Thoracic aorta (tissue), 2 donors: ENCODE measurements at regions not wholly inside any gene's neighbourhood (a gene's known extent, or its start where the extent isn't known, plus 50 kb on each side); places are given as distances from the start of the nearest gene placed in this dataset.

Experiments used
- ATAC-seq: fragments of 150-250 bp; one replicate; pipeline ENCODE4 v1.8.0; 2017; ENCODE audit warnings: low read depth; ENCODE audit not compliant: insufficient number of reproducible peaks, low FRiP score
- DNase-seq: peaks from one replicate; pipeline ENCODE4 v3.0.0-alpha.2; 2020; ENCODE audit warnings: low spot score
- H3K27ac ChIP-seq, 2 donors: fragments of 200-600 bp; sonication (generic); 1 replicate in 1 of 2; 2 replicates in 1 of 2; pipeline ENCODE4 v1.5.1; 2016; ENCODE audit warnings: mild to moderate bottlenecking in 2 of 2, moderate library complexity in 2 of 2
- H3K27me3 ChIP-seq: fragments of 200-600 bp; sonication (generic); replicated peaks from 2 replicates; pipeline ENCODE4 v1.6.0; 2016; ENCODE audit warnings: mild to moderate bottlenecking; ENCODE audit not compliant: insufficient read depth
- H3K36me3 ChIP-seq: fragments of 200-600 bp; sonication (generic); one replicate; pipeline ENCODE4 v1.5.1; 2016
- H3K4me1 ChIP-seq, 2 donors: fragments of 200-600 bp; sonication (generic); 1 replicate in 1 of 2; 2 replicates in 1 of 2; pipeline versions ENCODE4 v1.5.1 to v1.6.0; 2016; ENCODE audit warnings: low read depth in 2 of 2, mild to moderate bottlenecking in 1 of 2; ENCODE audit not compliant: control insufficient read depth in 1 of 2
- H3K4me3 ChIP-seq: fragments of 200-600 bp; sonication (generic); 2 replicates; pipeline ENCODE4 v1.5.1; 2016; ENCODE audit warnings: mild to moderate bottlenecking
- H3K9me3 ChIP-seq: fragments of 200-600 bp; sonication (generic); 2 replicates; pipeline ENCODE4 v1.5.1; 2016
- CTCF ChIP-seq: fragments of 200-600 bp; sonication (generic); IDR thresholded peaks from one replicate; pipeline ENCODE4 v1.5.1; 2019; ENCODE audit warnings: antibody characterized with exemption

GRCh38 chr10:130986846-130987245 is 324.7 kb downstream of the TCERG1L start:
- Histone ChIP-seq H3K9me3 (no peaks in the 10 kb centered on the region), H3K4me1 (no peaks in the 10 kb centered on the region), H3K4me3 (no peak overlapping the region), H3K36me3 (no peaks in the 10 kb centered on the region), H3K27ac (no peak overlapping the region), H3K27me3 (no peaks in the 10 kb centered on the region)
- DNase-seq: no peak
- ATAC-seq: no peak
- no peak for TF ChIP-seq CTCF

- DNase-seq (no peak), ATAC-seq (no peak)
- H3K36me3 ChIP-seq: no peaks in the 10 kb centered on the region
- H3K4me3 ChIP-seq: no peak overlapping the region
- H3K27me3 ChIP-seq: no peaks in the 10 kb centered on the region
- H3K9me3 ChIP-seq: no peaks in the 10 kb centered on the region
- no peaks in the 10 kb centered on the region for H3K4me1 ChIP-seq
- TF ChIP-seq CTCF: no peak
- H3K27ac ChIP-seq: no peak overlapping the region
Measured at GRCh38 chr10:130987401-130987800, 324.1 kb downstream of the TCERG1L start.

GRCh38 chr10:130989670-130990232 is 321.8 kb downstream of the TCERG1L start:
- H3K4me1 ChIP-seq: no peaks in the 10 kb centered on the region
- no peaks in the 10 kb centered on the region for H3K27me3 ChIP-seq
- ATAC-seq (no peak), DNase-seq (no peak)
- H3K27ac ChIP-seq: no peak overlapping the region
- no peak overlapping the region for H3K4me3 ChIP-seq
- H3K36me3 ChIP-seq: no peaks in the 10 kb centered on the region
- no peak for TF ChIP-seq CTCF
- no peaks in the 10 kb centered on the region for H3K9me3 ChIP-seq

- no peak for ATAC-seq
- no peak for TF ChIP-seq CTCF
Measured at GRCh38 chr10:130990486-130990885, 321.0 kb downstream of the TCERG1L start.

GRCh38 chr10:130992802-130993523 is 318.6 kb downstream of the TCERG1L start:
- ATAC-seq (no peak), DNase-seq (no peak)
- H3K4me1 ChIP-seq: no peaks in the 10 kb centered on the region
- H3K36me3 ChIP-seq: no peaks in the 10 kb centered on the region
- no peaks in the 10 kb centered on the region for H3K27me3 ChIP-seq
- H3K27ac ChIP-seq: no peak overlapping the region
- H3K4me3 ChIP-seq: no peak overlapping the region
- H3K9me3 ChIP-seq: no peaks in the 10 kb centered on the region
- no peak for TF ChIP-seq CTCF

More at GRCh38 chr10:130990486-130990885, 321.0 kb downstream of the TCERG1L start:
- H3K36me3 ChIP-seq: no peaks in the 10 kb centered on the region
- H3K4me1 ChIP-seq: no peaks in the 10 kb centered on the region
- no peak overlapping the region for H3K27ac ChIP-seq
- no peaks in the 10 kb centered on the region for H3K9me3 ChIP-seq
- H3K27me3 ChIP-seq: no peaks in the 10 kb centered on the region
- no peak overlapping the region for H3K4me3 ChIP-seq
- no peak for DNase-seq
